Adrenal gland (tissue), 5 donors: ENCODE measurements at regions not wholly inside any gene's neighbourhood (a gene's known extent, or its start where the extent isn't known, plus 50 kb on each side); places are given as distances from the start of the nearest gene placed in this dataset.

Experiments used
- CTCF ChIP-seq, 6 experiments: fragments of 450-650 bp in 4 of 6; fragments of 200-600 bp in 2 of 6; sonication (generic) in 1 of 6; IDR thresholded peaks; 1 replicate in 5 of 6; 2 replicates in 1 of 6; pipeline versions ENCODE4 v1.5.1 to v1.8.0; 2016 to 2021; ENCODE audit warnings: antibody characterized with exemption in 6 of 6, mild to moderate bottlenecking in 2 of 6, moderate library complexity in 1 of 6
- POLR2A ChIP-seq, 2 donors: fragments of 450-650 bp; IDR thresholded peaks; one replicate each; pipeline ENCODE4 v1.6.1; 2017; ENCODE audit warnings: antibody characterized with exemption in 2 of 2, mild to moderate bottlenecking in 2 of 2, moderate library complexity in 1 of 2
- donor health status: DM: no; HTN: no; CAD: no.

- TF ChIP-seq CTCF (IDR thresholded peaks at IDR 0.05) (no peak), POLR2A (IDR thresholded peaks at IDR 0.05) (no peak)
These were observed 161.1 kb upstream of the STT3B start for GRCh38 chr3:31371484-31372177.
